ENCODE measurements at regions not wholly inside any gene's neighbourhood (a gene's known extent, or its start where the extent isn't known, plus 50 kb on each side); places are given as distances from the start of the nearest gene placed in this dataset.
"Not testable (repeated sequence)": the region's sequence is repeated elsewhere in the genome, so short reads cannot be mapped to it uniquely, and the experiment has no call there.

- no peak for DNase-seq (ENCODE audit: low spot score)
These were observed 321.5 kb upstream of the CNTNAP2 start for GRCh38 chr7:145795132-145795531.

DNA sequence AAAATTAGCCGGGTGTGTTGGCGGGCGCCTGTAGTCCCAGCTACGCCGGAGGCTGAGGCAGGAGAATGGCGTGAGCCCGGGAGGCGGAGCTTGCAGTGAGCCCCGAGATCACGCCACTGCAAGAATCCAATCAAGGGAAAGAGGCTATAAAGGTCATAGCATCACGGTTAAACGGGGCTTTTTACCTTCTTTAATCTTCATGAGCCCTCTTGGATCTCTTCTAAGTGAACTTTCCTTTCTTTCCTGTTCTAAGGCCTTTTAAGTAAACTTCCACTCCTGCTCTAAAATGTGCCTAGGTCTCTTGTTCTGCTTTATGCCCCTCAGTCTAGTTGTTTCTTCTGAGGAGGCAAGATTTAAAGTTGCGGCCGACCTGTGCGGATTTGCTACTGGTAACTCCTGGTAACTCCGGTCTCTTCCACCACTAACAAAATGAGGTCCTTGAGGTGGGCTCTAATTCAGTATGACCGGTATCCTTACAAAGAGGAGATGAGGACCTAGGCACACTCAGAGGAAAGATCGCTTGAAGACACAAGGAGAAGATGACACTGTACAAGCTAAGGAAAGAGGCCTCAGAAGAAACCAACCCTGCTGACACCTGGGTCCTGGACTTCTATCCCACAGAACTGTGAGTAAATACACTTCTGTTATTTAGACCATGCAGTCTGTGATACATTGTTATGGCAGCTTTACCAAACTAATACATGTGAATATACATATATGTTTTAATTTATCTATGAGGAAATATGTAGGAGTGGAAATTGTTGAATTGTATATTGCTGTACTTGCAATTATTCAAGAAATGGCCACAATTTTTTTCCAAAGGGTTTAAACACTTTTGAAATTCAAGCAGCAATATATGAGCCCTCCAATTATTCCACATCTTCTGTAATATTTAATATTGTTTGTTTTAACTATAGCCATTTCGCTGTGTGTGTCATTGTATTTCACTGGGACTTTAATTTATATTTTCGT, 331.5 kb upstream of the CNTNAP2 start:
- DNase-seq (ENCODE audit: low spot score) = no peak

DNA sequence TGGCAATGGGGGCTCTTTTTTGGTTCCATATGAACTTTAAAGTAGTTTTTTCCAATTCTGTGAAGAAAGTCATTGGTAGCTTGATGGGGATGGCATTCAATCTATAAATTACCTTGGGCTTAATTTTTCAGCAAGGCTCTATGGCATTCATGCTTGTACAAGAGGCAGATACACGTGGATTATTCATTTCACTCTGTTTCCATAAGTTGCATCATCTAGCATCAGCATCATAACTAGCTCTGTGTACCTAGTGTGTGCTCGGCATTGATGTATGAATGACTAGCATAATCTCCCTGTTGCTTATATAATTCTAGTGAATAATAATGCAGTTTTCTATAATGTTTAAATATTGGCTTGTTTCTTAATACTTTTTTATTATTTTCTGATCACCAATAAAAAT, 335.2 kb upstream of the CNTNAP2 start:
- not testable (repeated sequence) for DNase-seq (ENCODE audit: low spot score)

DNA sequence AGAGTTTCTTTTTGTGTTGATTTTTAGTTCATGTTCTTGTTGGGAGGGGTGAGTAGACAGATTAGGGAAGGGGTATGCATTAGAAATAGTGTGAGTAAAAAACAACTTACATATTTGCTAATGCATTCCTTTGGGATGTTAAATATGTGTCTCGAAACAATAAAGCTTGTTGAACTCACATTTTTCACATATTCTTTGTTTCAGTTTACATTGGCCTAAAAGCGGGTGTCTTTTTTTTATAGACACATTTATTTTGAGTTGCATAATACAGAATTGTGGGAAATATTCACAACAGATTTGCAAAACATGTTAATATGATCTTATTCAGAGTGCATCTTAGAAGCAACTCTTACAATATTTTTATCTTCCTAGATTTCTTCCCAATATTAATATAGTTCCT, 337.5 kb upstream of the CNTNAP2 start:
- no peak for DNase-seq (ENCODE audit: low spot score)

GRCh38 chr7:145774777-145775176, 341.8 kb upstream of the CNTNAP2 start:
- DNase-seq (ENCODE audit: low spot score) = no peak

DNA sequence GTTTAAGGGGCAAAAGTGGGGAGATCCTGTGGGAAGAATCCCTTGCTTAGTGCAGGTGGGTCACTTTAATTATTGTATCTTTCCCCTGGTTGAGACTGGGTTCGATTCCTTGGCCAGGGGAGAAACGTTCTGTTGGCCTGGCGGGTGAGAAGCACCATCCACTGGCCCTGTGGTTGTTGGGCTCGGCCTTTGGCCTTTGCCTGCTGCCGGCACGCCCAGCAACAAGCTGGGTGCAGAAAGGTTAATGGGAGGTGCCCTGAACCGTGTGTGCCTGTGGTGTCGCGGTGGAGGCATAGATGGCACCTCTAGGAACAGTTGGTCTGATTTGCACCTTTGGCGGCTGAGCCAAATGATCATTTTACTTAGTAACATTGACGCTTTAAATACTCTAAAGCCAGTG, 363.6 kb upstream of the CNTNAP2 start:
- DNase-seq (ENCODE audit: low spot score) = no peak

DNA sequence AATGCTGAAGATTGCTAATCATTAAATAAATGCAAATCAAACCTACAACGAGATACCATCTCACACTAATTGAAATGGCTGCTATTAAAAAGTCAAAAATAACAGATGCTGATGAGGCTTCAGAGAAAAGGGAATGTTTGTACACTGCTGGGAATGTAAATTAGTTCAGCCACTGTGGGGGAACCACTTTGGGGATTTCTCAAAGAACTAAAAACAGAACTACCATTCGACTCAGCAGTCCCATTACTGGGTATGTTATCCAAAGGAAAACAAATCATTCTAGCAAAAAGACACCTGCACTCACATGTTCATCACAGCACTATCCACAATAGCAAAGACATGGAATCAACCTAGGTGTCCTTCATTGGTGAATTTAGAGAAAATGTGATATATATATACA, 379.0 kb upstream of the CNTNAP2 start:
- no peak for DNase-seq (ENCODE audit: low spot score)

GRCh38 chr7:145735061-145735460, 381.5 kb upstream of the CNTNAP2 start:
- DNase-seq (ENCODE audit: low spot score) = no peak

- DNase-seq (ENCODE audit: low spot score) = no peak
These were observed 384.1 kb upstream of the CNTNAP2 start for GRCh38 chr7:145732521-145732920.

DNA sequence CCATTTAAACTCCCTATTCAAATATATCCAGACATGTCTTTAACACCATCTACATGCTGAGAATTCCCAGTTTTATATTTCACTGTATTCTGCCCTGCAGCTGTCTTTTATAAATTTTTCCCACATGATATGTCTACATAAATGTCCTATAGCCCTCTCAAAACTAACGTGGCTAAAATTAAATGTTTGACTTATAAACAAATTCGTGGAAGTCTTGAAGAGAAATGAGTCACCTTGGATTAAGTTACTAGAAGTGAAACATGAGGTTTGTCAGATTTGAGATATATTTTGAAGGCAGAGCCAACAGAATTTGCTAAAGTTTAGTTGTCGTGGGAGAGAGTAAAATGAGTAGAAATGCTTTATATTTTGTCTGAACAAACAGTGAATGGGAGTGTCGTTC, 386.9 kb upstream of the CNTNAP2 start:
- DNase-seq (ENCODE audit: low spot score) = no peak

DNA sequence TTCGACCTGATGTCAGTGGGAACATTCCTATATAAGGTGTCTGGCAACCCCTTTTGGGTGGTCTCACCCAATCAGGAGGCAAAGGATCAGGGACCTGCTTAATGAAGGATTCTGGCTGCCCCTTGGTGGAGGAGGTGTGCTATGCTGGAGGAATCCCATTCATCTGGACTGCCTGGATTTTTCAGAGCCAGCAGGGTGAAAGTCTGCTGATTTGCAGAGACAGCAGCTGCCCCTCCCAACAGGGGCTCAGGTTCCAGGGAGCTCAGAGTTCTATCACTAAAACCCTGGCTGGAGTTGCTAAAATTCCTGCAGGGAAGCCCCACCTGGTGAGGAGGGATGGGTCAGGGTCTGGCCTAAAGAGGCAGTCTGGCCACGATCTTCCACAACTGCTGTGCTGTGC, 398.5 kb upstream of the CNTNAP2 start:
- no peak for DNase-seq (ENCODE audit: low spot score)

DNA sequence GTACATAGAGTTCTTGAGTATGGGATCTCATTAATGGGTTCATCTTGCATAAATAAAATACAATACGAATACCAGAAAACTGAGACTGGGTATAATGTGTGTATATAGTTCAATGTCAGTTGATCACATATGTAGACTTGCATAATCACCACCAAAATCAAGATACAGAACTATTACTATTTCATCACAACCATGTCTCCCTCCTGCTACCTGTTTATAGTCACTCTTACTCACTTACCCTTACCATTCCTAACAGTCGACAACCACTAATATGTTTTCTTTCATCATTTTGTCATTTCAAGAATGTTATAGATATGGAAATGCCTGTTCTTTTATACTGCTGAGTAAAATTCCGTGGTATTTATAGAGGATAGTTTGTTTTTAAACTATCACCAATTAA, 416.1 kb upstream of the CNTNAP2 start:
- no peak for DNase-seq (ENCODE audit: low spot score)

DNA sequence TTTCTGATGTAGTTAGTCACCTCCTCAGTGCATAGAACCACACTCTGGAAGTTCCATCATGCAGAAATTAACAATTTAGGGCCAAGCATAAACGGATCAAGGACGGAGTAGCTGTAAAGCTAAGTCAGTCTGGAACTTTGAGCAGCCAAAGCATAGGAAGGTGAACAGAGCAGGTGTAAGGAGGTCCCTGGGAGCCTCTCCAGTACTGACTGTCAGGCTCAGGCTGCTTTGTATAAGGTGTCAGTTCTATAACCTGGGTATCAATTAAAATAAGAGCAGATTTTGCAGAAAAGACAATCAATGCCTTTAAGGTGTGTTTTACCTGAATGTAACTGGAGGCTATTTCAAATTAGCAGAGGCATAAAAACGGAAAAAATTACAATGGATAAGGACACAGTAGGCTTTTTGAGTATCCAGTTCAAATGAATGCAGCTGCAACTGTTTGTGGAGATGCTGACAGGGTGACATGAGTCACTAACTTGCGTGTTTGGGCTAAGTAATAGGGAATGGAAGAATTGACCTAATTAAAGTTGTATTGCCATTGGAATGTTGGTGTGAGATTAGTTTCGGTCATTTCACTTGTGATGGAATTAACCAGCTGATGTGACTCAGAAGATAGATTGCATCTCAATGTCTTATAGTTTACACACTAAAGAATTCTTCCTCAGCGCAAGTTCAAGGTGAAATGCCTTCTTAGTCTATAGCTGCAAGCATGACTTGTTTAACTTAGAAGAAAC, 417.9 kb upstream of the CNTNAP2 start:
- no peak for DNase-seq (ENCODE audit: low spot score)

GRCh38 chr7:145697412-145698107, 419.0 kb upstream of the CNTNAP2 start:
- not testable (repeated sequence) for DNase-seq (ENCODE audit: low spot score)

DNA sequence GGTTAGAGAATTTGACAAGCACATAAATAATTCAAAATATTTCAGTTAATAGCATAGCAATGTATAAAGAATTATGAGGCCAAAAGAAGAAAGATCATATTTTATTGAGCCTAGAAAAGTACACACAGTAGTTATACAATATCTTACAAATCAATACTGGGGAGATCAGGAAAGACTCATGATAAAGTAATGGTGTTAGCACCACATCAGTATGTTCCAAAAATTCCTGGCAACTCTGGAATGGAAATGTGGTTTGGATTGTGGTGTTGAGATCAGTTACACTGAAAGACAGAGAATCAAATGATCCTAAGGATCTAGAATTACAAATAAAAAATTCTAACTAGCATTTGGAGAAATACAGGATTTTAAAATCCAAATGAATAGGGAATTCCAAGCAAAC, 420.5 kb upstream of the CNTNAP2 start:
- DNase-seq (ENCODE audit: low spot score) = no peak

DNA sequence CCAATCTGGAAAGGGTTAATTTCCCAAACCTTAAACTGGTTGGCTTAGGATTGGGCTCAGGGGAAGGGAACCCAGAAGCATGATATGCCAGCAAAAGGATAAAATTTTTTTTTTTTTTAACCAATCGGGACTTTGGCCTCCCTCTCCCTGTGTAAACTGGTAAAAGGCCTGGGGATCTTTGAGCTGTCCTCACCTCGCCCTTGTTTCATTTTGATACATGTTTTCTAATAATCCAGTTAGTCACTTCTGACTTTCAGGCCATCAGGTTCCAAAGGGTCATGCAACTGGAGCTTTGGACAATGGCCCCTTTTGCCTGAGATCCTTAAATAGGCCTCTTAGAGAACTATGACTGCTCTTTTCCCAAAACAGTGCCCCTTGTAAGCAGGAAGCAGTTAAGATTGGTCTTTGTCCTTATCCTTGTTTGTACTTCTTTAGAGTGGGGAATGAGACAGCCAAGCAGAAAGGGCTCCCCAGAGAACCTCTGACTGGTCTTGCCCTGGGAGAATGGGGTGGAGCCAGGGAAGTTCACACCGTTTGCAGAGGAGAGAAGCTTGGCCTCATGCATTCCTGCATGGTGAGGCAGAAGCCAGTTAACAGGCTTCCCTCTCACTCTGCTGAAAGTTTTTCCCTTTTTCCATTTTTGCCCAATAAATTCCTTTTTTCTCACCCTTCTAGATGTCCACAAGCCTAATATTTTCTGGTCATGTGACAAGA, 424.2 kb upstream of the CNTNAP2 start:
- DNase-seq (ENCODE audit: low spot score) = no peak

GRCh38 chr7:145691377-145691914, 425.2 kb upstream of the CNTNAP2 start:
- DNase-seq (ENCODE audit: low spot score) = no peak

- DNase-seq (ENCODE audit: low spot score) = no peak
These were observed 435.0 kb upstream of the CNTNAP2 start for GRCh38 chr7:145681646-145682045.

- DNase-seq (ENCODE audit: low spot score) = no peak
These were observed 435.4 kb upstream of the CNTNAP2 start for GRCh38 chr7:145681159-145681558.

DNA sequence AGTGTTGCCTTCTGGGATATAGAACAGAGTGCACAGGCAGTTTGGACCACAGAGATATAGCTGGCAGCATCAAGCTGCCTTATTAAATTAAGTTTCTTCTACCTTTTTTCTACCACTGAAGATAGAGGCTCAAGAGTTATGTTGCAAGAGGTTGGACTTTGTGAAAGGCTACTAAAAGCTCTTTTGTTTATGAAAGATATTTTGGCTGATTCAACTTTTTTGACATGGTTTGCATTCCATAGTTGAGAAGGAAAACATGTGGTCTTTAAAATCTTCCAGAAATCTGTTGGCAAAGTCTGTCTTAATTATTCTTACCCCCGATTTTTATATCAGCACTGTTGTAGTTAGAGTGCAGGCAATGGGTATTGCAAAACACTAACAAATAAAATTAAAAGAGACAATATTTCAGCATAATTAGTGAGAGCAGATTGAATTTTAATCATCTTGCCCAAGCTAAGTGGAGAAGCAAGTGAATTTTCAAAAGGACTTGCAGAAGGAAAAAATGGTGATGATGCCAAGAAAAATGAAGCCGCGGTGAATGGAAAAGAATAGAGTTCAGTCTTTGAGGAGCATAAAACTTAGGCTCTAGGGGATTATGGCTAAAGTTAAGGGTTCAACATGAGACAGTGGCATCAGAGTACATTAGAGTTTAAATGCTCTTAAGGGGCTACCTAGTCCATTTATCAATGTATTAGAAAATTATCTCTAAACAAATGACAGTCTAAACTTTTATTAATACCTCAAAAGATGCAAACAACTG, 450.9 kb upstream of the CNTNAP2 start:
- DNase-seq (ENCODE audit: low spot score) = no peak

DNA sequence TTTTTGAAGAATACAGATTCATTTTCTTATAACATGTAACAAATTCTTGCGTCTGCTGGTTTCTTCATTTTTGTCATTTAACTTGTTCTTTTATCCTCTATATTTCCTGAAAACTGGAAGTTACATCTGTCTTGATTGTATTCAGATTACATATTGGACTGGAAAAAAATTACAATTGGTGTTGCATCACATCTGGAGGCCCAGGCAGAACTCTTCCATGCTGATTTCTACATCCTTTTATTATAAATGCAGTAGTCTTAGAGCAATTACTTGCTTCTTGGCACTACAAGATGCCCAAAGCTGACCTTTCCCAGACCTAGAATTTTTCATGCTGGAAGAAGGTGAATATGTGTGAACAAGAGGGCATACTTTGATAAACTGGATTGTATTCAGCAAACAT, 460.9 kb upstream of the CNTNAP2 start:
- no peak for DNase-seq (ENCODE audit: low spot score)
